Loucy (cell line): ENCODE measurements at regions not wholly inside any gene's neighbourhood (a gene's known extent, or its start where the extent isn't known, plus 50 kb on each side); places are given as distances from the start of the nearest gene placed in this dataset.

Experiments
- CTCF ChIP-seq: fragments of 200-600 bp; sonication (generic); conservative IDR thresholded peaks from 2 replicates; pipeline ENCODE4 v1.5.1; 2014; ENCODE audit warnings: mild to moderate bottlenecking, antibody characterized with exemption, low read length
- EZH2phosphoT487 ChIP-seq: fragments of 200-600 bp; IDR thresholded peaks from 2 replicates; pipeline ENCODE4 v1.6.1; 2018; ENCODE audit warnings: antibody characterized with exemption, mild to moderate bottlenecking, moderate library complexity, borderline replicate concordance

- TF ChIP-seq CTCF (no peak), EZH2phosphoT487 (no peak)
These were observed 148.4 kb upstream of the FAM20C start for GRCh38 chr7:43791-44540.
